Naive thymus-derived CD8-positive, alpha-beta T cell (primary cell): ENCODE measurements at regions not wholly inside any gene's neighbourhood (a gene's known extent, or its start where the extent isn't known, plus 50 kb on each side); places are given as distances from the start of the nearest gene placed in this dataset.
"Not testable (repeated sequence)": the region's sequence is repeated elsewhere in the genome, so short reads cannot be mapped to it uniquely, and the experiment has no call there.

Experiments used
- ATAC-seq, 2 donors: fragments of 150-1000 bp; cut with Tn5 transposase in 1 of 2; sonication (Bioruptor Pico), chemical (Tn5 transposase) in 1 of 2; 1 replicate in 1 of 2; 2 replicates in 1 of 2; pipeline ENCODE4 v1.10.0; 2021; ENCODE audit warnings: mild to moderate bottlenecking in 2 of 2, moderate library complexity in 2 of 2
- POLR2A ChIA-PET: fragments of 350-600 bp; sonication (Branson Sonifier 250); formaldehyde crosslinking; loops from one replicate; lab custom pipeline; 2021; ENCODE audit warnings: antibody characterized with exemption; lab: Charles Lee
- DNase-seq, 10 donors: peaks; one replicate each; pipeline versions ENCODE4 v3.0.0 to v3.0.0-alpha.2; 2020 to 2022
- H3K27ac Mint-ChIP-seq, 10 donors: one replicate each; pipeline ENCODE4 v1.8.0; 2020 to 2022; ENCODE audit warnings: mild to moderate bottlenecking in 10 of 10, mixed read lengths in 10 of 10, moderate library complexity in 4 of 10, inconsistent platforms in 1 of 10
- H3K27me3 Mint-ChIP-seq, 5 donors: one replicate each; pipeline ENCODE4 v1.8.0; 2021 to 2022; ENCODE audit warnings: mixed read lengths in 5 of 5
- H3K36me3 Mint-ChIP-seq, 3 donors: one replicate each; pipeline ENCODE4 v1.8.0; 2020 to 2022; ENCODE audit warnings: mixed read lengths in 3 of 3, mild to moderate bottlenecking in 2 of 3, inconsistent platforms in 1 of 3
- H3K4me1 Mint-ChIP-seq, 4 donors: one replicate each; pipeline ENCODE4 v1.8.0; 2021 to 2022; ENCODE audit warnings: mixed read lengths in 4 of 4
- H3K4me3 Mint-ChIP-seq, 10 donors: one replicate each; pipeline ENCODE4 v1.8.0; 2020 to 2022; ENCODE audit warnings: mild to moderate bottlenecking in 10 of 10, mixed read lengths in 10 of 10, moderate library complexity in 6 of 10, inconsistent platforms in 1 of 10
- H3K9me3 Mint-ChIP-seq, 9 donors: one replicate each; pipeline ENCODE4 v1.8.0; 2020 to 2022; ENCODE audit warnings: mixed read lengths in 9 of 9, mild to moderate bottlenecking in 3 of 9, inconsistent platforms in 1 of 9, moderate library complexity in 1 of 9

GRCh38 chr5:124182133-124182532, 564.3 kb downstream of the ZNF608 start:
- Mint-ChIP-seq H3K9me3 (peaks cover 0 to 9% (median 0%) of the 10 kb centered on the region in 9 donors), H3K27me3 (no peaks in the 10 kb centered on the region), H3K36me3 (no peaks in the 10 kb centered on the region), H3K4me1 (no peaks in the 10 kb centered on the region), H3K4me3 (no peak overlapping the region), H3K27ac (no peak overlapping the region)
- DNase-seq: no peak
- POLR2A ChIA-PET: no interaction called here
- ATAC-seq: no peak

- DNase-seq: no peak
- POLR2A ChIA-PET: no interaction called here
- Mint-ChIP-seq H3K27ac (no peak overlapping the region), H3K9me3 (peaks cover 0 to 3% (median 0%) of the 10 kb centered on the region in 9 donors), H3K4me1 (no peaks in the 10 kb centered on the region), H3K36me3 (no peaks in the 10 kb centered on the region), H3K4me3 (no peak overlapping the region), H3K27me3 (no peaks in the 10 kb centered on the region)
- ATAC-seq: no peak
These were observed 565.5 kb downstream of the ZNF608 start for GRCh38 chr5:124180875-124181461.

- Mint-ChIP-seq H3K4me1 (no peaks in the 10 kb centered on the region), H3K27ac (no peak overlapping the region), H3K27me3 (no peaks in the 10 kb centered on the region), H3K4me3 (no peak overlapping the region), H3K9me3 (peaks cover 0 to 3% (median 0%) of the 10 kb centered on the region in 9 donors), H3K36me3 (no peaks in the 10 kb centered on the region)
- POLR2A ChIA-PET: no interaction called here
- no peak for DNase-seq
- ATAC-seq: no peak
These were observed 566.1 kb downstream of the ZNF608 start for GRCh38 chr5:124180299-124180874.

GRCh38 chr5:124179819-124180218, 566.6 kb downstream of the ZNF608 start:
- no peak for DNase-seq
- Mint-ChIP-seq H3K4me3 (no peak overlapping the region), H3K4me1 (no peaks in the 10 kb centered on the region), H3K27me3 (no peaks in the 10 kb centered on the region), H3K36me3 (no peaks in the 10 kb centered on the region), H3K27ac (no peak overlapping the region), H3K9me3 (peaks cover 0 to 3% (median 0%) of the 10 kb centered on the region in 9 donors)
- POLR2A ChIA-PET: no interaction called here
- ATAC-seq: no peak

GRCh38 chr5:124178050-124178449, 568.4 kb downstream of the ZNF608 start:
- H3K4me3 Mint-ChIP-seq: no peak overlapping the region
- POLR2A ChIA-PET: no interaction called here
- DNase-seq (no peak), ATAC-seq (no peak)
- peaks cover 0 to 4% (median 1%) of the 10 kb centered on the region in 9 donors for H3K9me3 Mint-ChIP-seq
- H3K27me3 Mint-ChIP-seq: no peaks in the 10 kb centered on the region
- H3K27ac Mint-ChIP-seq: no peak overlapping the region
- H3K36me3 Mint-ChIP-seq: no peaks in the 10 kb centered on the region
- no peaks in the 10 kb centered on the region for H3K4me1 Mint-ChIP-seq

- Mint-ChIP-seq H3K4me3 (no peak overlapping the region), H3K4me1 (no peaks in the 10 kb centered on the region)
These were observed 569.7 kb downstream of the ZNF608 start for GRCh38 chr5:124176692-124177091.

GRCh38 chr5:124173386-124173785, 573.1 kb downstream of the ZNF608 start:
- DNase-seq (no peak), ATAC-seq (no peak)
- Mint-ChIP-seq H3K27ac (no peak overlapping the region), H3K27me3 (no peaks in the 10 kb centered on the region), H3K4me1 (no peaks in the 10 kb centered on the region), H3K36me3 (peaks cover 0 to 8% (median 3%) of the 10 kb centered on the region in 3 donors), H3K9me3 (peaks cover 1 to 33% (median 14%) of the 10 kb centered on the region in 9 donors), H3K4me3 (no peak overlapping the region)
- POLR2A ChIA-PET: no interaction called here

More at GRCh38 chr5:124176692-124177091, 569.7 kb downstream of the ZNF608 start:
- POLR2A ChIA-PET: no interaction called here
- DNase-seq (no peak), ATAC-seq (no peak)
- H3K27ac Mint-ChIP-seq: no peak overlapping the region
- no peaks in the 10 kb centered on the region for H3K36me3 Mint-ChIP-seq
- H3K9me3 Mint-ChIP-seq: peaks cover 0 to 15% (median 5%) of the 10 kb centered on the region in 9 donors
- H3K27me3 Mint-ChIP-seq: no peaks in the 10 kb centered on the region

- H3K4me3 Mint-ChIP-seq: no peak overlapping the region
- no peak for DNase-seq
- H3K27ac Mint-ChIP-seq: no peak overlapping the region
- no peaks in the 10 kb centered on the region for H3K4me1 Mint-ChIP-seq
- H3K27me3 Mint-ChIP-seq: no peaks in the 10 kb centered on the region
- POLR2A ChIA-PET: no interaction called here
- peaks cover 0 to 8% (median 3%) of the 10 kb centered on the region in 3 donors for H3K36me3 Mint-ChIP-seq
- H3K9me3 Mint-ChIP-seq: peaks cover 5 to 33% (median 18%) of the 10 kb centered on the region in 9 donors
- ATAC-seq: no peak
These were observed 573.9 kb downstream of the ZNF608 start for GRCh38 chr5:124172389-124173003.

GRCh38 chr5:124168093-124168492, 578.3 kb downstream of the ZNF608 start:
- H3K27ac Mint-ChIP-seq, H3K4me3 Mint-ChIP-seq, H3K27me3 Mint-ChIP-seq, DNase-seq, H3K4me1 Mint-ChIP-seq, H3K36me3 Mint-ChIP-seq, POLR2A ChIA-PET, ATAC-seq: not testable (repeated sequence)
- peaks cover 5 to 32% (median 14%) of the 10 kb centered on the region in 9 donors for H3K9me3 Mint-ChIP-seq

GRCh38 chr5:124162767-124163532, 583.5 kb downstream of the ZNF608 start:
- peak; percentile 67 to 83 for ATAC-seq
- H3K4me1 Mint-ChIP-seq: peaks cover 0 to 36% (median 20%) of the 10 kb centered on the region in 4 donors

GRCh38 chr5:124161266-124161665, 585.2 kb downstream of the ZNF608 start:
- H3K9me3 Mint-ChIP-seq: peaks cover 0 to 5% (median 0%) of the 10 kb centered on the region in 9 donors
- DNase-seq (no peak), ATAC-seq (no peak)
- H3K27ac Mint-ChIP-seq: no peak overlapping the region
- H3K27me3 Mint-ChIP-seq: no peaks in the 10 kb centered on the region
- POLR2A ChIA-PET: no interaction called here
- no peak overlapping the region for H3K4me3 Mint-ChIP-seq
- no peaks in the 10 kb centered on the region for H3K36me3 Mint-ChIP-seq
- H3K4me1 Mint-ChIP-seq: peaks cover 0 to 46% (median 24%) of the 10 kb centered on the region in 4 donors

More at GRCh38 chr5:124162767-124163532, 583.5 kb downstream of the ZNF608 start:
- POLR2A ChIA-PET: no interaction called here
- peak overlapping the region in 9 of 10 donors; percentile 2 to 70 (median 47) for H3K4me3 Mint-ChIP-seq
- DNase-seq: peak in 8 of 10 donors; percentile 1 to 64 (median 14)
- no peaks in the 10 kb centered on the region for H3K27me3 Mint-ChIP-seq
- H3K27ac Mint-ChIP-seq: peak overlapping the region in 9 of 10 donors; percentile 36 to 77 (median 58)
- H3K9me3 Mint-ChIP-seq: peaks cover 0 to 4% (median 0%) of the 10 kb centered on the region in 9 donors
- H3K36me3 Mint-ChIP-seq: no peaks in the 10 kb centered on the region

- H3K9me3 Mint-ChIP-seq: peaks cover 3 to 14% (median 6%) of the 10 kb centered on the region in 9 donors
- no peaks in the 10 kb centered on the region for H3K27me3 Mint-ChIP-seq
- peaks cover 0 to 4% (median 4%) of the 10 kb centered on the region in 3 donors for H3K36me3 Mint-ChIP-seq
- no peak overlapping the region for H3K27ac Mint-ChIP-seq
- no peak for DNase-seq
- peaks cover 0 to 46% (median 24%) of the 10 kb centered on the region in 4 donors for H3K4me1 Mint-ChIP-seq
- ATAC-seq: no peak
- no peak overlapping the region for H3K4me3 Mint-ChIP-seq
- POLR2A ChIA-PET: no interaction called here
These were observed 586.2 kb downstream of the ZNF608 start for GRCh38 chr5:124160265-124160664.
